Activated T-cell treated with anti-CD3 and anti-CD28 coated beads for 4 hours (primary cell): ENCODE measurements at regions not wholly inside any gene's neighbourhood (a gene's known extent, or its start where the extent isn't known, plus 50 kb on each side); places are given as distances from the start of the nearest gene placed in this dataset.
"Not testable (repeated sequence)": the region's sequence is repeated elsewhere in the genome, so short reads cannot be mapped to it uniquely, and the experiment has no call there.

Experiments
- DNase-seq: peaks from one replicate; pipeline ENCODE4 v3.0.0-alpha.2; 2020

DNA sequence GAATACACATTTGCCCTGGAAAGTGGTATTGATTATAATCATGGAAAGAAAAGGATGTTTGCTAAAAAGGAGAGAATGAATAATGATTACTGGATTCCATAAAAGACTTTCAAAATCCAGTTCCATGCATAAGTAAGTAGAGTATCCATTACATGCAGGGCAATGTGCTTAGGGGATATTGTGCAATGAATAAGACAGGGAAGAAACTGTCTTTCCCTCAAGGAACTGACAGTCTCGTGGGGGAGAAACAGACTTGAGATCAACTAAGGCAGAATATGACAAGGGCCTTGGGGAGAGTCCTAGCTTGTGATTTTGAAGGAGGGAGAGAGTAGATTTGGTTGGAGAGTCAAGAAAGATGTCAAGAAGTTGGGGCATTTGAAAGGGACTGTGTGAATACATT lies 130.6 kb downstream of the SPP2 start:
- no peak for DNase-seq

DNA sequence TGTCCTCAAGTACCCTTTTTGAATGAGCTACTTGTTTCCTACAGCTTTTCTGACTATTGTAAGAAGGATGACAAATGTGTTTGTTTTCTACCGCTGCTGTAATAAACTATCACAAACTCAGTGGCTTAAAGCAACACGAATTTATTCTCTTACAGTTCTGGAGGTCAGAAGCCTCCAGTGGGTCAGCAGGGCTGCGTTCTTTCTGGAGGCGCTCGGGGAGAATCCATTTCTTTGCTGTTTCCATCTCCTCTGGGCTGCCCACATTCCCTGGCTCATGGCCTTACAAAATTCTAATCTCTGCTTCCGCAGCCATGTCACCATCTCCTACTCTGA lies 128.5 kb downstream of the SPP2 start:
- DNase-seq, result no peak

DNA sequence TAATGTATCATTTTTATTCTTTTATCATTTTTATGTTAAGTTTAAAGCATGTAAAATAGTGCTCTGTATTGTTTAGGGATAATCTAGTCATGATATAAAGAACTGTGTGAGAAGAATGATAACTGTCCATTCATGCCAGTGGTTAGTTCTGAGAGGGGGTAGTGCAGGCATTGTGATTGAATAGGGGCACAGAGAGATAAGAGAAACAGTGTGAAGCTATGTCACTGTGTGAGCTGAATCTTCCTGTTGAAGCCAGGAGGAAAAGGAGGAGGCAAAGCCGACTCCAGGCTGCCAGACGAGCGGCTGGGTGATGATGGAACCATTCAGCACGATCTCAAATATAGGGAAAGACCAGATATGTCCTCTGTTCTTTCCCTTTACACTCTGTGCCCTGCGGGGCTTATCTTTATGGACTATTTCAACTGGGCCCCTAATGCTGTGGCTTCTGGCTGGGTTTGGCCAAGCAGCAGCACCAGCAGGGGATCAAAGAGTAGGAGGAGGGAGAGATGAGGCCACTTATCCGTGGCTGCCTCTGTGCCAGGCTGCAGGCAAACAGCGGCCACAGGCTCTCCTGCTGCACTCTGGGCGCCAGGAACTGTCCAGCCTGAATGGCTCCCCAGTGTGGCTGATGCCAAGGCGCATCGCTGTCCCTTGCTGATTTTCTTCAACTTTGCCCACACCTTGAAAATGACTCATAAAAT lies 128.0 kb downstream of the SPP2 start:
- DNase-seq, result no peak

DNA sequence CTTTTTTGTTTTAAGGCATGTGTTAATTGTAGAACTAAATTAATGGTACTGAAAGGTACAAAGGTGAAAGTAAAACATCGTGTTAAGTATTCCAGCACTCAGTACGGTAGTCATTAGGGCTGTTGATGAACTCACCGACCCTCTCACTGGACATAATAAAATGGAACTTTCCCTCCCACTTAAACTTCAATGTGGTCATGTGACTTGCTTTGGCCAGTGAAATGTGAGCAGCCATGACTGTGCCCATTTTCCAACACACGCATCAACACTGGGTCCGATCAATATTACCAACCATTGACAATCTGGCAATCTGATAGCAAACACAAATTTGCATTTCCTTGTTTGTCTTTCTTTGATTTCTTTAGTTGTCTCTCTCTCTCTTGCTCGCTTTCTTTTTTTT lies 125.1 kb downstream of the SPP2 start:
- no peak for DNase-seq

DNA sequence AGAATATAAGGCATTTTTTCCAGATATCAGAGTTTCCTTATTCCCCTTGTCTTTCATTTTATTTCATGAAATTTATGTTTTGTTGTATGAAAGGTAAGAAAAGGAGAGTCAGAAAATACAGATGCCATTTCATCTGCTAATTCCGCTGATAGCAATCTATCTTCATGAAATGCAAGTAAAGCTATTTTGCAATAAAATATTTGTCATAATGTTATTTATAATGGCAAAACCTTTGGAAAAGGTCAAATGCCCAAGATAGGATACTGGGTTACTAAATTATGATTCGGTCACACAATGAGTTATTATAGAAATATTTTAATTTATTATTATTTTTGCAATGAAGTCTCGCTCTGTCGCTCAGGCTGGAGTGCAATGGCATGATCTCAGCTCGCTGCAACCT lies 124.2 kb downstream of the SPP2 start:
- DNase-seq, result no peak

DNA sequence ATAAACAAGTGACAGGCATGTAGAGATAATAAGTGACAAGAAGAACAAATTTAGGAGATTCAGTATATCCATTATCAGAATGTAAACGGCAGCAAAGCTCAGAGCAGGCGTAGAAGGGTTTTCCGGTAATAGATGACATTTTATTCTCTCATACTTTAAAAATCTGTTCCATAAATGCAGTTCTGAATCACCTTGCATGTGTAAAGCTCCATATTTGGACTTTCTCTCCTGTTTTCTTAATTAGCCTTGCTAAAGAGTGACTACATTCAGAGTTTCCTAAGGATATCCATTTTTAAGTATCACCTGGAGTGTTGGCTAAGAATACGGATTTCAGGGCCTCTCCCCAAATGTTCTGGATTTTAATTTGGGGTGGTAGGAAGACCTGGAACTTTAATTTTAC lies 122.0 kb downstream of the SPP2 start:
- no peak for DNase-seq

DNA sequence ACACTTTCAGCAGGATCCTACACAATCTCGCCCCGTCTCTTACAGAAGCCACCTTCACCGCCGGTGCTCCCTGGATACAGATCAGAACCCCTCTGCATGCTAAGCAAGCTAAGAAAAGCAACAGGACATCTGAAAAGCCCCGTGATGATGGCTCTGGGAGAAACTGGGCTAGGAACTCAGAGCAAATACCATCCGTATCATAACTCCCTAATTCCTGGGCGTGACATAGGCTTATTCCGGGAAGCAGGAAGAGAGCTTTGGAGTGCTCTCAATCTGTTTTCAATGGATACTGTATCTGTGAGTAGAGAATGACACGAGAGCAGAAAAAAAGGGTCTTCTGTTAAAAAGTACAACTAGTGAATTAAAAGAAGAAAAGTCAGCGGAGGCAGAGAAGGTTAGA lies 121.6 kb downstream of the SPP2 start:
- DNase-seq, result no peak

DNA sequence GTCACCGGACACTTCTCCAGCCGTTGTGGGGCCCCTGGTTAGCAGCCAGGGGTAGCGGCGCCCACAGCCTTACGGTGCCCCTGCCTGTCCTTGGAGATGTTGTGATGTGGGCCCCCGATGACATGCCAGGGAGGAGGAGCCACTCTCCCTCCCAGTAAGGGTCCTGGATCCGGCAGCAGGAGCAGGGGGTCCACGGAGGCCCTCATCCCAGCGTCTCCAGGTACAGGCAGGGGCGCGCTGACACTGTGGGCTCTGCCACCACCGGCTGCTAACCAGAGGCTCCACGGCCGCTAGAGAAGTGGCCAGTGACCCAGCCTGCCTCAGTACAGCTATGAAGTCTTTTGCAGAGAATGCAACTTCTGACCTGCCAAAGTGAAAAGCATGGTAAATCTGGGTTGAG lies 121.2 kb downstream of the SPP2 start:
- DNase-seq, result no peak

DNA sequence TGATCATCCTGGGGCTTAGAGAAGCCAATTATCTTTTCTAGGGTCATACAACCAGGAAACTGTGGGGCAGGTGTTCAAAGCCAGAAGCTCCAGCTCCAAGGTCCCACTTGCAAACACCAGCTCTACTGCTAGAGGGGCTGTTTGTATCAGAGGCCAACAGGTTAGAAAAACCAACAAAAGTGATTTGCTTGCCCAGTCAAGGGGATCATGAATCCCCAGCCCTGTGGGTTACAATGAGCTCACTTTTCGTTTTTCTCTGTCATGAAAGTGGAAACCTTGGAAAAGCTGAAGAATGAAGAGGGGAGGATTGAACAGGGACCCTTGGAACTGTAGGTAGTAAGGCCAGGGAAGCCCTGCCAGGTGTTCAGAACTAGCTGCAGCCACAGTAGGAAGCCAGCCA lies 119.2 kb downstream of the SPP2 start:
- no peak for DNase-seq

DNA sequence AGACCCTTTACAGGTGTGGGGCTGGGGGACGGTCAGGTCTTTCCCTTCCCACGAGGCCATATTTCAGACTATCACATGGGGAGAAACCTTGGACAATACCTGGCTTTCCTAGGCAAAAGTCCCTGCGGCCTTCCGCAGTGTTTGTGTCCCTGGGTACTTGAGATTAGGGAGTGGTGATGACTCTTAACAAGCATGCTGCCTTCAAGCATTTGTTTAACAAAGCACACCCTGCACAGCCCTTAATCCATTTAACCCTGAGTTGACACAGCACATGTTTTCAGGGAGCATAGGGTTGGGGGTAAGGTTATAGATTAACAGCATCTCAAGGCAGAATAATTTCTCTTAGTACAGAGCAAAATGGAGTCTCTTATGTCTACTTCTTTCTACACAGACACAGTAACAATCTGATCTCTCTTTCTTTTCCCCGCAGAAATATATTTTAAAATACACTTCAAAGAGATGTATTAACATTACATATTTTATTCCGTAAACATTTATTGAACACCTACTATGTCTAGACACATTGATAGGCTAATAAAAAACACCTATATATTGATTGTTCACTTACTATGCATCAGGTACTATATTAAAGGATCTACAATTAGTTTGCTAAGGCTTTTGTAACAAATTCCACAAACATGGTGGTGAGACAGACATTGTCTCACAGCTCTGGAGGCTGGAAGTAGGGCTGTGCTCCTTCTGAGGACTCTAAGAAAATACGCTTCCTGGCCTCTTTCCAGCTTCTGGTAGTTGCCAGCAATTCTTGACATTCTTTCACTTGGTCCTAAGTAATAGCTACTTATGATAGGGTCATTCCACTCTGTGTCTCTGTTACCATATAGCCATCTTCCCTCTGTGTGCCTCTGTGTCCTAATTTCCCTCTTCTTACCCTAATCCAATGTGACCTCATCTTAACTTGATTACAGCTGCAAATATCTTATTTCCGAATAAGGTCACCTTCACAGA lies 118.4 kb downstream of the SPP2 start:
- DNase-seq, result not testable (repeated sequence)

DNA sequence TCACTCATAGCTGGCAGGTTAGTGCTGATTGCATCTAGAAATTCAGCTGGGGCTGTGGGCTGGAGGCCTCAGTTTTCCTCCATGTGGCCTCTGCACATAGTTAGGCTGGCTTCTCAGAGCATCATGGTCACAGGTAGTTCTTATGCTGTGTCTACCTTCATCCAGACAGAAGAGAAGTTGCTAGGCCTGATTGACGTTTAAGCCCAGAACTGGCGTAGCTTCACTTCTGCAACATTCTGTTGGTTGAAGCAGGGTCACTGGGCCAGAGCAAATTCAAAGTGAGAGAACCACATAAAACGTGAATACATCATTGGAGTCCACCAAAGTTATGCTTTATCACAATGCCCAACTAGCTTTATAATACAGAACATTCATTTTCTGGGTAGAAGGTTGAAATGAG lies 116.0 kb downstream of the SPP2 start:
- no peak for DNase-seq

DNA sequence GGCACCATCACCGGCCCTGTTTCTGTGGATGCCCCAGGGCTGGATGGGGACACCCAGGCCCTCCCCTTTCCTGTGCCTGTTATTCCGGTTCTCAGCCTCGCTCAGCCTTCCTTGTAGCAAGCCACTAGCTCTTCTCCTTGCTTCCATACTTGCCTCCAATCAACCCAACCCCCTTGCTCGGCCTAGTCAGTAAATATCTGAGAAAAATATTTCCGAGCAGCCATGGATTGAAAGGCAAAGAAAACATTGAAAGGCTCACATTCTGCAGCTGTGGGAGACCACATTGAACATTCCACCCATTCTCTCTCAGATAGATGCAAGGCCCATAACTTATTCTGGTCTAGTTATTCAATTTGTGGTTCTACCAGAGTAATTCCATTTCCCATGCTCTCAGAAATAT lies 114.9 kb downstream of the SPP2 start:
- DNase-seq, result no peak

DNA sequence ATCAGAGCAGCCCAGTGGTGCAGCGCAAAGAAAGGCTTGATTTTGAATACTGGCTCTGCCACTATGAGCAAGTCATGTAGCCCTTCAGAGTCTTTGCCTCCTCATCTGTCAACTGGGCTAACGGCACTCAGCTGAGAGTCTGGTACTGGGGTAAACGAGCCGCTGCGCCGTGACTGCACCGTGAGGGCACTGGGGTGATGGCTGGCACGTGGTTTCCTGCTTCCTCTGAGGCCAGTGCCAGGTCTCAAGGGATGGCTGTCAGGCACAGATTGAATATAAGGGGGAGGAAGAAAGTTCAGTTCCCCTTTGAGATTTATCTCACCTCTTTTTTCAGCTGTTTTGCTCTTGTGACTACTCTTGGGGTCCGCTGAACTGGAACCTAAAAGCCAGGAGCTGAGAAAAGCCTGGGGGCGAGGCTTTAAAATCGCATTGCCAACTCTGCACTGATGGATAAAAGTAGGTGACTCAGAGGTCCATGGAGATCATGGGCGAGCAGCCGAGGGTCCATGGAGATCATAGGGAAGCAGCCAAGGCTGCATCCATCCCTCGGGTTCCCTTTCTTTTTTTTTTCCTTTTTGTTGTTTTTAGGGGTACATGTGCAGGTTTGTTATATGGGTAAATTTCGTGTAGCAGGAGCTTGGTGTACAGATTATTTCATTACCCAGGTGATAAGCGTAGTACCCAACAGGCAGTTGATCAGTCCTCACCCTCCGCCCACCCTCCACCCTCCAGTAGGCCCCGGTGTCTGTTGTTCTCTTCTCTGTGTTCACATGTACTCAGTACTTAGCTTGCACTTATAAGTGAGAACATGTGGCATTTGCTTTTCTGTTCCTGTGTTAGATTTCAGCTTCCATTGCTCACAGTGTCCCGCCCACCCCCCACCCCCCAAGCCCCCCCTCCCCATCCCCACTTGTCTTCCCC lies 114.3 kb downstream of the SPP2 start:
- DNase-seq, result peak; percentile 17

DNA sequence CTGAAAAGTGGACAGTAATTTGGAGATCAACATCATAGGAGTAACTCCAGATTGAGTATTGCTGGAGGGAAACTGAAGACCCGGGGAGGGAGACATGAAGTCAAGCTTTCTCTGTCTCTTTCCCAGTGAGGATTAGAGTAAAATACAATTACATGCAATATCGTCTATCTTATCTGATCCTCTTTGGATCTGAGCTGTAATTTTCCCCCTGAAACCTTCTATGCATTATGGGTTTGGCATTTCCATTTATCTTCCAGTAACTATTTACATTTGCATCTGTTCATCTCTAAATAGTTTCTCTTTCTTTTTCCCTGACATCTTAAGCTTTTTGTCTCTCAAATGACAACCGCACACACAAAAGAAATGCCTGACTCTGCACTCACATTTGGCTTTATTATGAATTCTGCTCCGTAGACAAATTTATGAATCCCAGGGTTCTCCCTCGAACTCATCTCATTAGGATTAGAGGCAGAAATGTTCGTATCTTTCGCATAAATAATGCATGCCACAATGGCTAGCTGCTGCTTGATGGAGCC lies 113.1 kb downstream of the SPP2 start:
- no peak for DNase-seq

DNA sequence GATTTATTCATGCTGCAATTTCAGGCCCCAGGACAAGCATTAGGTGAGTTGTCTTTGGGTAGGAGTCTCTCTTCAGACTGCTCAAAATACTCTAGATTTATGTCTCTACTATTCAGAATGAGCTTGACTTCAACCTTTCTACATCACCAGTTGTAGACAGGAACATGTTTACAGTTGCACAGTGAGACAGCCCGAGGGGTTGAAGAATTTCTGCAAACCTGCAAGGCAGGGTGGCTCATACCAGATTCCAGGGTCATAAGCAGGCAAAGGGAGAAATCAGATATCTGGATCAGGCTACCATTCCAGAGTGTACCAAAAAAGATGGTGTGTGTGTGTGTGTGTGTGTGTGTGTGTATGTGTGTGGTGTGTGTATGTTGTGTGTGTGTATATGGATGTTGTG lies 112.4 kb downstream of the SPP2 start:
- no peak for DNase-seq

DNA sequence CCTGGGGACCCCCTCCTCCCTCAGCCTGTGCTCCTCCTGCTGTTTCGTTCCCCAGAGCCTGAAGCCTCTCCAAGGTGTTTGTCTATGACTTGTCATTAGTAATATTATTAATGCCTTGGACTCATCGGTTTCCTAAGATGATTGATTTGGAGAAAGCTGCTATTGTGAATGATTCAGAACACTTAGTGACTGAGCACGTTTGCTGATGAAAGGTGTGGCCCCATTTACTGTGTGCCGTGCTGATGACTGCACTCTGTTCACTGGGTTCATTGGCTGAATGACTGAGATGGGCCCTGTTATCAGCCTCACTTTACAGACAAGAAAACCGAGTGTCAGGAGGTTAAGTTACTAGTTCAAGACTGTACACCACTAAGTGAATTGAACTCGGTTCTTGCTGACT lies 111.4 kb downstream of the SPP2 start:
- no peak for DNase-seq

DNA sequence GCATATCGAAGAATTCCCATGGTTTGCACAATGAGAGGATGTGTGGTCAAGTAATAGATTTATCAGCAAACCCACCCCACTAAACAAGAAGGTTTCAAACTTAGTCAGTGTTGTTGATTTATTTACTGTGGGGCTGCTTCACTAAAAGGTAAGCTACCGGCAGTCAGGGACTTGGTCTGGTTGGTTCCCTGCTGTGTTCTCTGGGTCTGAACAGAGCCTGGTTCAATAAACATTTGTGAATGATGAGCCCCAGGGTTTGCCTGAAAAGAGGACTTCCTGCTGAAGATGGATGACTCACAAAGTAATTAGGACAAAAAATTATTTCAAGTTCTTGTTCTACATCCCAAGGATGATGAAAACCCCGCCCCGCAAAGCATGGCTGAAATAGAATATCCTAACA lies 108.3 kb downstream of the SPP2 start:
- no peak for DNase-seq

DNA sequence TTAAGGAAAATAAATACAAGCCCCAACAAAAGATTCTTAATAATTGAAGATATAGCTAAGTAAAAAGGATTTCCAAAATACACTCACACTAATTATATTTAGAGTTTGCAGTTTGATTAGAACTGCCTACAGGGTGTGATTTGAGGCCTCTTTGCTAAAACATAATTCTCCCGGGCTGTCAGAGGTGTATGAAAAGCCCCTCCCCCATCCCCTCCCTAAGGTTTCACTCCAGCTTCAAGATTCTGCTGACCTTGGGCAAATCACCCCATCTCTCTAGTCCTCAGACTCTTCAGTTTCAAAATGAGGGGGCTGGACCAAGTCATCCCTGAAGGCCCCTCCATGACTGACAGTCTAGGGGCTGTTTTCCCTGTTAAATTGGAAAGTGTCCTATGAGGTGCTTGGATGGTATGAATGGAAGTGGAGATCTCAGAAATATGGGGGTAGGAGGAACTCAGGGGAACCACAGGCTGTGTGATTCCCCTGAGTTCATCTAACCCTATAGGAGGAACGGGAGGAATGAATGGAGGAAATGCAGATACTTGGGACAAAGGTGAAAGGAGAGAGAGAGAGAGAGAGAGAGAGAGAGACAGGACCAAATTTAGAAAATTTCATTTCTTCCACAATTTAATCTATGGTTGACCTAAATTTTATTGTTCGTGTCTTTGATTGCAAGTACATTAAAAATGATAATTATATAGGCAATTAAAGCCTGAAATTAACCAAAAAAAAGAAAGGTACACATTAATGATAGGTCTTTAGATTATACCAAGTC lies 107.5 kb downstream of the SPP2 start:
- no peak for DNase-seq

DNA sequence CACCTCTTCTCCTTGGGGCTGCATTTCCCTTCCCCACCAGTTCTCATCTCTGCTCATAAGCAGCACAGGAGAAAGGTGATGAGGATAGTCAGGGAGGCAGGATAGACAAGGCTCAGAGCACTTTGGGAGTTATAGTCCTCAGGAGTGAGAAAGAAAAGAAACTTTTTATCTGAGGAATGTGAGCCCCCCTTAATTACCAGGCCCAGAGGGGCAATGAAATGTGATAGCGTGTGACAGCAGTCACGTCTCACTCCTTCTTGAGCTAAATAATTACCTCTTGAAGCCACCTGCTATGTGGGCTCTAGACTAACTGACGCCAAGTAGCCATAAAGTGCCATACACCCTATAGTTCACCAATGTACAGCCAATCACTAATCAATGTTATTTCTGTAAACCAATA lies 105.8 kb downstream of the SPP2 start:
- no peak for DNase-seq

DNA sequence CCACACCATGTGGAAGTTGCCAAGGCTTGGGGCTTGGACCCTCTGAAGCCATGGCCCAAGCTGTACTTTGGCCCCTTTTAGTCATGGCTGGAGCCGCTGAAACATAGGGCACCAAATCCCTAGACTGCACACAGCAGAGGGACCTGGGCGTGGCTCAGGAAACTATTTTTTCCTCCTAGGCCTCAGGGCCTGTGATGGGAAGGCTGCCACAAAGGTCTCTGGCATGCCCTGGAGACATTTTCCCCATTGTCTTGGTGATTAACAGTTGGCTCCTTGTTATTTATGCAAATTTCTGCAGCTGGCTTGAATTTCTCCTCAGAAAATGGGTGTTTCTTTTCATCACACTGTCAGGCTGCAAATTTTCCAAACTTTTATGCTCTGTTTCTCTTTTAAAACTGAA lies 102.3 kb downstream of the SPP2 start:
- not testable (repeated sequence) for DNase-seq

DNA sequence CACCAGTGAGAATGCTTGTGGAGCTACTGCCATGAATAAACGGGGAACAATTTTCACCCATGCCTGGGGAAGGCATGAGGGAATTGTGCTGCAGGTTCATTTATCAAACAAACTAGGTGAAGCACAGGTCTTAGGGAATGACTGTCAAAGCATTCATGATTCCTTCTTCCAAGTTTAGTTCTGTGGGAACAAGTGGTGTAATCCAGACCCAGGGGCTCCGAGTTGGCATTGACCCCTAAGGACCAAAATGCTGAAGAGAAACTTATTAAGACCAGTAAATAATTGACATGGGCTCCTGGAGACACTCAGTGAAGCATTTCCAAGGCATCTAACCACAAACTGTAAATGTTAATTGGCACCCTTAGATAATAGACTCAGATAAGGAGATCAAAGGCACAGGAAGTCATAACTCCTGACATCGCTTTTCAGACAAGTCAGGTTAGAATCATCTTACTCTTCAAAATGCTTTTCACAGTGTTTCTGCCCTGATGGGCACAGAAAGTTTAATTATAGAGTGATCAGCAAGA lies 96.9 kb downstream of the SPP2 start:
- no peak for DNase-seq
